ENCODE measurements at regions not wholly inside any gene's neighbourhood (a gene's known extent, or its start where the extent isn't known, plus 50 kb on each side); places are given as distances from the start of the nearest gene placed in this dataset.

DNA sequence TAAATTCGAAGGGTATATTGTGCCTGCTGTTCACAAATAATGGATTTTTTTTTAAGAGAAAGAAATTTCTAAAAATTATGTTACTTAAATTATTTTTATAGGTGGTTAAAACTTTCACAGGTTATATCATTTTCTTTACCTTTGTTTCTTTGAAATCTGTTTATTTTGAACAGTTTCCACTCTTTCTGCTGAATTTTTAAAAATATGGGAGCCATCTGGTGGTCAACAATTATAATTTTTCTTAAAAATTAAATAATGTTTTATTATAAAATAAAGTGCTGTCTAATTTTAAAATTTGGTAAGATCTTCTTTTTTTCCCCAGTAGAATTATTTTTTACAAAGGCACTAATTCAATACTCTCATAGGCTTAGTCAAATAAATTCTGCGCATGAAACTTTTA, 263.9 kb downstream of the ETV1 start:
- no peak for DNase-seq (ENCODE audit: low spot score)
- Histone ChIP-seq H3K27ac (ENCODE audit: low read depth in 1 of 2, low read length in 2 of 2) (no peak overlapping the region), H3K36me3 (ENCODE audit: control insufficient read depth in 4 of 4, insufficient read depth in 3 of 4, low read depth in 1 of 4, low read length in 3 of 4) (no peaks in the 10 kb centered on the region), H3K27me3 (ENCODE audit: control insufficient read depth in 4 of 4, insufficient read depth in 4 of 4, low read length in 3 of 4) (no peaks in the 10 kb centered on the region), H3K9ac (ENCODE audit: low read depth in 1 of 2, low read length in 2 of 2) (no peak overlapping the region), H3K4me3 (ENCODE audit: low read depth in 1 of 3, low read length in 3 of 3) (no peak overlapping the region), H3K9me3 (ENCODE audit: control insufficient read depth in 4 of 4, low read length in 3 of 4) (no peaks in the 10 kb centered on the region), H3K4me1 (ENCODE audit: control insufficient read depth in 4 of 4, insufficient read depth in 4 of 4, low read length in 3 of 4) (no peaks in the 10 kb centered on the region)
- 75% methylated on average over 2 of the region's 2 CpGs for WGBS
- TF ChIP-seq, protein P1, sequence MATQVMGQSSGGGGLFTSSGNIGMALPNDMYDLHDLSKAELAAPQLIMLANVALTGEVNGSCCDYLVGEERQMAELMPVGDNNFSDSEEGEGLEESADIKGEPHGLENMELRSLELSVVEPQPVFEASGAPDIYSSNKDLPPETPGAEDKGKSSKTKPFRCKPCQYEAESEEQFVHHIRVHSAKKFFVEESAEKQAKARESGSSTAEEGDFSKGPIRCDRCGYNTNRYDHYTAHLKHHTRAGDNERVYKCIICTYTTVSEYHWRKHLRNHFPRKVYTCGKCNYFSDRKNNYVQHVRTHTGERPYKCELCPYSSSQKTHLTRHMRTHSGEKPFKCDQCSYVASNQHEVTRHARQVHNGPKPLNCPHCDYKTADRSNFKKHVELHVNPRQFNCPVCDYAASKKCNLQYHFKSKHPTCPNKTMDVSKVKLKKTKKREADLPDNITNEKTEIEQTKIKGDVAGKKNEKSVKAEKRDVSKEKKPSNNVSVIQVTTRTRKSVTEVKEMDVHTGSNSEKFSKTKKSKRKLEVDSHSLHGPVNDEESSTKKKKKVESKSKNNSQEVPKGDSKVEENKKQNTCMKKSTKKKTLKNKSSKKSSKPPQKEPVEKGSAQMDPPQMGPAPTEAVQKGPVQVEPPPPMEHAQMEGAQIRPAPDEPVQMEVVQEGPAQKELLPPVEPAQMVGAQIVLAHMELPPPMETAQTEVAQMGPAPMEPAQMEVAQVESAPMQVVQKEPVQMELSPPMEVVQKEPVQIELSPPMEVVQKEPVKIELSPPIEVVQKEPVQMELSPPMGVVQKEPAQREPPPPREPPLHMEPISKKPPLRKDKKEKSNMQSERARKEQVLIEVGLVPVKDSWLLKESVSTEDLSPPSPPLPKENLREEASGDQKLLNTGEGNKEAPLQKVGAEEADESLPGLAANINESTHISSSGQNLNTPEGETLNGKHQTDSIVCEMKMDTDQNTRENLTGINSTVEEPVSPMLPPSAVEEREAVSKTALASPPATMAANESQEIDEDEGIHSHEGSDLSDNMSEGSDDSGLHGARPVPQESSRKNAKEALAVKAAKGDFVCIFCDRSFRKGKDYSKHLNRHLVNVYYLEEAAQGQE (IDR thresholded peaks at IDR 0.05): no peak
- TF ChIP-seq, protein P2, sequence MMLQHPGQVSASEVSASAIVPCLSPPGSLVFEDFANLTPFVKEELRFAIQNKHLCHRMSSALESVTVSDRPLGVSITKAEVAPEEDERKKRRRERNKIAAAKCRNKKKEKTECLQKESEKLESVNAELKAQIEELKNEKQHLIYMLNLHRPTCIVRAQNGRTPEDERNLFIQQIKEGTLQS (IDR thresholded peaks at IDR 0.05): no peak
- TF ChIP-seq, protein P3, sequence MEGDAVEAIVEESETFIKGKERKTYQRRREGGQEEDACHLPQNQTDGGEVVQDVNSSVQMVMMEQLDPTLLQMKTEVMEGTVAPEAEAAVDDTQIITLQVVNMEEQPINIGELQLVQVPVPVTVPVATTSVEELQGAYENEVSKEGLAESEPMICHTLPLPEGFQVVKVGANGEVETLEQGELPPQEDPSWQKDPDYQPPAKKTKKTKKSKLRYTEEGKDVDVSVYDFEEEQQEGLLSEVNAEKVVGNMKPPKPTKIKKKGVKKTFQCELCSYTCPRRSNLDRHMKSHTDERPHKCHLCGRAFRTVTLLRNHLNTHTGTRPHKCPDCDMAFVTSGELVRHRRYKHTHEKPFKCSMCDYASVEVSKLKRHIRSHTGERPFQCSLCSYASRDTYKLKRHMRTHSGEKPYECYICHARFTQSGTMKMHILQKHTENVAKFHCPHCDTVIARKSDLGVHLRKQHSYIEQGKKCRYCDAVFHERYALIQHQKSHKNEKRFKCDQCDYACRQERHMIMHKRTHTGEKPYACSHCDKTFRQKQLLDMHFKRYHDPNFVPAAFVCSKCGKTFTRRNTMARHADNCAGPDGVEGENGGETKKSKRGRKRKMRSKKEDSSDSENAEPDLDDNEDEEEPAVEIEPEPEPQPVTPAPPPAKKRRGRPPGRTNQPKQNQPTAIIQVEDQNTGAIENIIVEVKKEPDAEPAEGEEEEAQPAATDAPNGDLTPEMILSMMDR (IDR thresholded peaks at IDR 0.05; ENCODE audit: low read depth, low read length, missing input control): no peak
- TF ChIP-seq, protein P4, sequence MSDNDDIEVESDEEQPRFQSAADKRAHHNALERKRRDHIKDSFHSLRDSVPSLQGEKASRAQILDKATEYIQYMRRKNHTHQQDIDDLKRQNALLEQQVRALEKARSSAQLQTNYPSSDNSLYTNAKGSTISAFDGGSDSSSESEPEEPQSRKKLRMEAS (IDR thresholded peaks at IDR 0.05): no peak
- TF ChIP-seq RAD21 (IDR thresholded peaks at IDR 0.05) (no peak), GABPA (IDR thresholded peaks at IDR 0.05 in 1 of 2, conservative IDR thresholded peaks at IDR 0.05 in 1 of 2) (no peak), YY1 (IDR thresholded peaks at IDR 0.05) (no peak), HNF4G (IDR thresholded peaks at IDR 0.05) (no peak), FOXA1 (IDR thresholded peaks at IDR 0.05) (no peak), JUND (IDR thresholded peaks at IDR 0.05) (no peak), EGR1 (IDR thresholded peaks at IDR 0.05; ENCODE audit: low read depth in 2 of 2) (no peak), NR2F2 (IDR thresholded peaks at IDR 0.05) (no peak), TAF1 (conservative IDR thresholded peaks at IDR 0.05) (no peak), HNF4A (conservative IDR thresholded peaks at IDR 0.05) (no peak), RXRA (IDR thresholded peaks at IDR 0.05) (no peak), SP1 (IDR thresholded peaks at IDR 0.05) (no peak), FOXA2 (IDR thresholded peaks at IDR 0.05) (no peak)
- TF ChIP-seq, protein P5, sequence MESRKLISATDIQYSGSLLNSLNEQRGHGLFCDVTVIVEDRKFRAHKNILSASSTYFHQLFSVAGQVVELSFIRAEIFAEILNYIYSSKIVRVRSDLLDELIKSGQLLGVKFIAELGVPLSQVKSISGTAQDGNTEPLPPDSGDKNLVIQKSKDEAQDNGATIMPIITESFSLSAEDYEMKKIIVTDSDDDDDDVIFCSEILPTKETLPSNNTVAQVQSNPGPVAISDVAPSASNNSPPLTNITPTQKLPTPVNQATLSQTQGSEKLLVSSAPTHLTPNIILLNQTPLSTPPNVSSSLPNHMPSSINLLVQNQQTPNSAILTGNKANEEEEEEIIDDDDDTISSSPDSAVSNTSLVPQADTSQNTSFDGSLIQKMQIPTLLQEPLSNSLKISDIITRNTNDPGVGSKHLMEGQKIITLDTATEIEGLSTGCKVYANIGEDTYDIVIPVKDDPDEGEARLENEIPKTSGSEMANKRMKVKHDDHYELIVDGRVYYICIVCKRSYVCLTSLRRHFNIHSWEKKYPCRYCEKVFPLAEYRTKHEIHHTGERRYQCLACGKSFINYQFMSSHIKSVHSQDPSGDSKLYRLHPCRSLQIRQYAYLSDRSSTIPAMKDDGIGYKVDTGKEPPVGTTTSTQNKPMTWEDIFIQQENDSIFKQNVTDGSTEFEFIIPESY (IDR thresholded peaks at IDR 0.05): no peak

Data from liver (tissue), 8 donors.